ENCODE measurements at regions not wholly inside any gene's neighbourhood (a gene's known extent, or its start where the extent isn't known, plus 50 kb on each side); places are given as distances from the start of the nearest gene placed in this dataset.
A peak's percentile ranks its signal among the peaks of the same experiment; 100 is the strongest.

- DNase-seq, result peak in 1 of 2 donors; percentile 23
- no peak overlapping the region for H3K27ac ChIP-seq
- peaks cover 0 to 7% of the 10 kb centered on the region in 2 donors for H3K27me3 ChIP-seq
- no peaks in the 10 kb centered on the region for H3K9me3 ChIP-seq
- TF ChIP-seq CTCF (IDR thresholded peaks at IDR 0.05), result no peak
- intact Hi-C loops (cut with DNase I; ENCODE audit: low total_unique reads), result no loop called here
- H3K4me3 ChIP-seq, result no peak overlapping the region
- H3K4me1 ChIP-seq, result no peaks in the 10 kb centered on the region
- H3K36me3 ChIP-seq, result no peaks in the 10 kb centered on the region
Observed at GRCh38 chr2:238502088-238502810, 75.5 kb downstream of the ASB1 start.

- Histone ChIP-seq H3K4me3 (no peak overlapping the region), H3K9me3 (no peaks in the 10 kb centered on the region), H3K27ac (no peak overlapping the region), H3K27me3 (peaks cover 0 to 7% of the 10 kb centered on the region in 2 donors), H3K36me3 (no peaks in the 10 kb centered on the region), H3K4me1 (no peaks in the 10 kb centered on the region)
- intact Hi-C loops (cut with DNase I; ENCODE audit: low total_unique reads), result no loop called here
- no peak for TF ChIP-seq CTCF (IDR thresholded peaks at IDR 0.05)
- DNase-seq, result peak in 1 of 2 donors; percentile 44
Observed at GRCh38 chr2:238502956-238503791, 76.4 kb downstream of the ASB1 start.

GRCh38 chr2:238504181-238504931 lies 77.6 kb downstream of the ASB1 start:
- Histone ChIP-seq H3K9me3 (no peaks in the 10 kb centered on the region), H3K27me3 (peaks cover 0 to 7% of the 10 kb centered on the region in 2 donors), H3K27ac (no peak overlapping the region), H3K4me3 (no peak overlapping the region), H3K36me3 (no peaks in the 10 kb centered on the region), H3K4me1 (no peaks in the 10 kb centered on the region)
- DNase-seq, result peak in 1 of 2 donors; percentile 53
- TF ChIP-seq CTCF (IDR thresholded peaks at IDR 0.05), result no peak
- intact Hi-C loops (cut with DNase I; ENCODE audit: low total_unique reads), result no loop called here

- no peaks in the 10 kb centered on the region for H3K9me3 ChIP-seq
- intact Hi-C loops (cut with DNase I; ENCODE audit: low total_unique reads), result no loop called here
- DNase-seq, result peak in 1 of 2 donors; percentile 51
Observed at GRCh38 chr2:238505119-238505891, 78.6 kb downstream of the ASB1 start.

More at GRCh38 chr2:238505119-238505891, 78.6 kb downstream of the ASB1 start:
- H3K27ac ChIP-seq, result no peak overlapping the region
- H3K4me1 ChIP-seq, result no peaks in the 10 kb centered on the region
- peaks cover 0 to 9% of the 10 kb centered on the region in 2 donors for H3K27me3 ChIP-seq
- TF ChIP-seq CTCF (IDR thresholded peaks at IDR 0.05), result no peak
- no peaks in the 10 kb centered on the region for H3K36me3 ChIP-seq
- H3K4me3 ChIP-seq, result no peak overlapping the region
